GM23248 (cell line): ENCODE measurements at regions not wholly inside any gene's neighbourhood (a gene's known extent, or its start where the extent isn't known, plus 50 kb on each side); places are given as distances from the start of the nearest gene placed in this dataset.

Experiments
- EZH2 ChIP-seq: fragments of 200-600 bp; sonication (generic); IDR thresholded peaks from 2 replicates; pipeline ENCODE4 v1.6.1; 2018; ENCODE audit warnings: antibody characterized with exemption, mild to moderate bottlenecking; ENCODE audit not compliant: insufficient read depth, poor library complexity, severe bottlenecking
- EZH2phosphoT487 ChIP-seq: fragments of 200-600 bp; sonication (generic); IDR thresholded peaks from 2 replicates; pipeline ENCODE4 v1.6.1; 2018; ENCODE audit warnings: antibody characterized with exemption, moderate library complexity, mild to moderate bottlenecking, low read depth; ENCODE audit not compliant: insufficient read depth

- TF ChIP-seq EZH2 (no peak), EZH2phosphoT487 (no peak)
These were observed 1302.5 kb upstream of the TENM3 start for GRCh38 chr4:180940680-180941079.
